Calu3 (cell line): ENCODE measurements at regions not wholly inside any gene's neighbourhood (a gene's known extent, or its start where the extent isn't known, plus 50 kb on each side); places are given as distances from the start of the nearest gene placed in this dataset.

Experiments
- BruUV-seq: library from RNA; stranded (reverse); fragments of 400-500 nt; replicated peaks from 2 replicates; lab custom pipeline; 2021; lab: Mats Ljungman, UMichigan
- CTCF ChIA-PET: fragments of 300-600 bp; sonication (Branson Sonifier 250); formaldehyde crosslinking; loops from one replicate; lab custom pipeline; 2022; ENCODE audit warnings: antibody characterized with exemption; lab: Charles Lee
- DNase-seq: peaks from one replicate; pipeline ENCODE4 v3.0.0; 2022
- H3K27ac Mint-ChIP-seq: one replicate; pipeline ENCODE4 v1.8.0; 2022; ENCODE audit warnings: mixed read lengths; ENCODE audit not compliant: unreplicated experiment
- H3K27me3 Mint-ChIP-seq: one replicate; pipeline ENCODE4 v1.8.0; 2022; ENCODE audit warnings: mixed read lengths; ENCODE audit not compliant: unreplicated experiment
- H3K36me3 Mint-ChIP-seq: one replicate; pipeline ENCODE4 v1.8.0; 2022; ENCODE audit warnings: mild to moderate bottlenecking, moderate library complexity, mixed read lengths; ENCODE audit not compliant: insufficient read depth, unreplicated experiment
- H3K4me1 Mint-ChIP-seq: one replicate; pipeline ENCODE4 v1.8.0; 2022; ENCODE audit warnings: mild to moderate bottlenecking, low read depth, mixed read lengths; ENCODE audit not compliant: unreplicated experiment
- H3K4me3 Mint-ChIP-seq: one replicate; pipeline ENCODE4 v1.8.0; 2022; ENCODE audit warnings: mild to moderate bottlenecking, low read depth, moderate library complexity, mixed read lengths; ENCODE audit not compliant: unreplicated experiment
- H3K9me3 Mint-ChIP-seq: one replicate; pipeline ENCODE4 v1.8.0; 2022; ENCODE audit warnings: low read depth, mixed read lengths; ENCODE audit not compliant: unreplicated experiment
- CTCF ChIP-seq: fragments of 200-600 bp; IDR thresholded peaks from one replicate; pipeline ENCODE4 v1.8.0; 2022; ENCODE audit warnings: antibody characterized with exemption; ENCODE audit not compliant: unreplicated experiment
- intact Hi-C: fragments of 100-400 bp; cut with micrococcal nuclease; formaldehyde crosslinking; loops from one replicate; pipeline ENCODE4 v1.10.0; 2022; ENCODE audit not compliant: unreplicated experiment

- Mint-ChIP-seq H3K36me3 (peaks cover 5% of the 10 kb centered on the region), H3K9me3 (no peaks in the 10 kb centered on the region), H3K27me3 (no peaks in the 10 kb centered on the region), H3K4me1 (peaks cover 26% of the 10 kb centered on the region), H3K27ac (no peak overlapping the region), H3K4me3 (no peak overlapping the region)
- CTCF ChIA-PET, result no interaction called here
- DNase-seq, result no peak
- no TSS peak for BruUV-seq
- intact Hi-C loops, result loop anchor here (5.0 kb wide), 1 partner anchor 324 kb away; no protein-coding TSS in a partner anchor
- TF ChIP-seq CTCF, result no peak
These were observed 72.0 kb upstream of the FN1 start for GRCh38 chr2:215507836-215508235.

GRCh38 chr2:215507136-215507535 lies 71.3 kb upstream of the FN1 start:
- DNase-seq, result no peak
- intact Hi-C loops, result loop anchor here (5.0 kb wide), 1 partner anchor 325 kb away; no protein-coding TSS in a partner anchor
- Mint-ChIP-seq H3K9me3 (no peaks in the 10 kb centered on the region), H3K4me1 (peaks cover 26% of the 10 kb centered on the region), H3K27ac (no peak overlapping the region), H3K27me3 (no peaks in the 10 kb centered on the region), H3K4me3 (no peak overlapping the region), H3K36me3 (peaks cover 5% of the 10 kb centered on the region)
- no peak for TF ChIP-seq CTCF
- CTCF ChIA-PET, result interaction anchor here (1.4 kb wide), 1 partner anchor 321 kb away, joined by 4 read pairs; no protein-coding TSS in a partner anchor
- no TSS peak for BruUV-seq

GRCh38 chr2:215506604-215506990 lies 70.7 kb upstream of the FN1 start:
- Mint-ChIP-seq H3K36me3 (peaks cover 5% of the 10 kb centered on the region), H3K4me3 (peak overlapping the region; percentile 3), H3K27me3 (no peaks in the 10 kb centered on the region), H3K27ac (no peak overlapping the region), H3K4me1 (peaks cover 26% of the 10 kb centered on the region), H3K9me3 (no peaks in the 10 kb centered on the region)
- CTCF ChIA-PET, result interaction anchor here (1.3 to 1.4 kb wide), 2 partner anchors 322 to 425 kb away, joined by 3 to 4 read pairs; no protein-coding TSS in a partner anchor
- BruUV-seq, result no TSS peak
- intact Hi-C loops, result loop anchor here (5.0 kb wide), 1 partner anchor 326 kb away; no protein-coding TSS in a partner anchor
- no peak for DNase-seq
- no peak for TF ChIP-seq CTCF

GRCh38 chr2:215505044-215505786 lies 69.3 kb upstream of the FN1 start:
- H3K9me3 Mint-ChIP-seq, result no peaks in the 10 kb centered on the region
- no peak overlapping the region for H3K27ac Mint-ChIP-seq
- DNase-seq, result no peak
- CTCF ChIA-PET, result interaction anchor here (0.7 to 1.3 kb wide), 3 partner anchors 236 to 935 kb away, joined by 3 to 6 read pairs (median 4); no protein-coding TSS in a partner anchor
- peaks cover 5% of the 10 kb centered on the region for H3K36me3 Mint-ChIP-seq
- H3K27me3 Mint-ChIP-seq, result no peaks in the 10 kb centered on the region
- peak overlapping the region; percentile 3 for H3K4me3 Mint-ChIP-seq
- H3K4me1 Mint-ChIP-seq, result peaks cover 26% of the 10 kb centered on the region
- BruUV-seq, result no TSS peak
- intact Hi-C loops, result loop anchor here (5.0 kb wide), 1 partner anchor 327 kb away; no protein-coding TSS in a partner anchor
- no peak for TF ChIP-seq CTCF
